GM23248 (cell line): ENCODE measurements at regions not wholly inside any gene's neighbourhood (a gene's known extent, or its start where the extent isn't known, plus 50 kb on each side); places are given as distances from the start of the nearest gene placed in this dataset.

Source experiments
- EZH2 ChIP-seq: fragments of 200-600 bp; sonication (generic); IDR thresholded peaks from 2 replicates; pipeline ENCODE4 v1.6.1; 2018; ENCODE audit warnings: antibody characterized with exemption, mild to moderate bottlenecking; ENCODE audit not compliant: insufficient read depth, poor library complexity, severe bottlenecking
- EZH2phosphoT487 ChIP-seq: fragments of 200-600 bp; sonication (generic); IDR thresholded peaks from 2 replicates; pipeline ENCODE4 v1.6.1; 2018; ENCODE audit warnings: antibody characterized with exemption, moderate library complexity, mild to moderate bottlenecking, low read depth; ENCODE audit not compliant: insufficient read depth

DNA sequence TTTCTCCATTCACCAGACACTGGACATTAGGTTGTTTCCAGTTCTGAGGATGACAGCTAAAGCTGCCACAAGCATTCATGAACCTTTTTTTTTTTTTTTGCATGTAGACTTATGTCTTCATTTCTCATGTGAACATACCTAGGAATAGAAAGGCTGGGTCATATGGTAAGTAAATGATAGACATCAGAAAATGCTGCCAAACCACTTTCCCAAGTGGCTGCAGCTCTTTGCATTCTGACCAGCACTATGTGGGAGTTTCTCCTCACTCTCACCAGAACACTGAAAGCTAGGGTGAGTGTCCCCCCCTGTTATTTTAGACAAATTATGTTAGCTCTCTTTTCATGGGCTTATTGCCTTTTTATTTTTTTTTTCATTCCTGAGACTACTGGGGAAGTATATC lies 197.5 kb downstream of the OTOR start:
- TF ChIP-seq EZH2phosphoT487 (no peak), EZH2 (no peak)
